NOMO-1 (cell line): ENCODE measurements at regions not wholly inside any gene's neighbourhood (a gene's known extent, or its start where the extent isn't known, plus 50 kb on each side); places are given as distances from the start of the nearest gene placed in this dataset.

Experiments
- DNase-seq, 2 experiments: peaks; one replicate each; lab custom pipeline; 2025; ENCODE audit not compliant: unreplicated experiment in 2 of 2; lab: John Stamatoyannopoulos, UW

GRCh38 chr11:19565639-19566038 lies 147.0 kb upstream of the NAV2 start:
- no peak for DNase-seq

- no peak for DNase-seq
Observed at GRCh38 chr11:19562156-19562555, 150.5 kb upstream of the NAV2 start.

- DNase-seq, result no peak
Observed at GRCh38 chr11:19561011-19561410, 151.6 kb upstream of the NAV2 start.

- no peak for DNase-seq
Observed at GRCh38 chr11:19560156-19560555, 152.5 kb upstream of the NAV2 start.

- no peak for DNase-seq
Observed at GRCh38 chr11:19559746-19560145, 152.9 kb upstream of the NAV2 start.

- peak; percentile 3 to 6 for DNase-seq
Observed at GRCh38 chr11:19558189-19558986, 154.2 kb upstream of the NAV2 start.

GRCh38 chr11:19557720-19558140 lies 154.9 kb upstream of the NAV2 start:
- DNase-seq, result peak; percentile 2 to 31

GRCh38 chr11:19557185-19557584 lies 155.5 kb upstream of the NAV2 start:
- DNase-seq, result no peak

GRCh38 chr11:19555266-19555665 lies 157.4 kb upstream of the NAV2 start:
- no peak for DNase-seq

- DNase-seq, result peak; percentile 58 to 71
Observed at GRCh38 chr11:19553683-19554333, 158.8 kb upstream of the NAV2 start.

- DNase-seq, result no peak
Observed at GRCh38 chr11:19552656-19553260, 159.9 kb upstream of the NAV2 start.

GRCh38 chr11:19552161-19552560 lies 160.5 kb upstream of the NAV2 start:
- DNase-seq, result no peak

- no peak for DNase-seq
Observed at GRCh38 chr11:19551457-19551856, 161.2 kb upstream of the NAV2 start.

- no peak for DNase-seq
Observed at GRCh38 chr11:19547044-19547443, 165.6 kb upstream of the NAV2 start.

- no peak for DNase-seq
Observed at GRCh38 chr11:19546325-19546724, 166.3 kb upstream of the NAV2 start.

- no peak for DNase-seq
Observed at GRCh38 chr11:19541521-19542049, 171.1 kb upstream of the NAV2 start.

GRCh38 chr11:19539861-19540260 lies 172.8 kb upstream of the NAV2 start:
- DNase-seq, result no peak

- no peak for DNase-seq
Observed at GRCh38 chr11:19537803-19538453, 174.7 kb upstream of the NAV2 start.

- no peak for DNase-seq
Observed at GRCh38 chr11:19536131-19536530, 176.5 kb upstream of the NAV2 start.

- no peak for DNase-seq
Observed at GRCh38 chr11:19530505-19530904, 182.1 kb upstream of the NAV2 start.

- no peak for DNase-seq
Observed at GRCh38 chr11:19526119-19526518, 186.5 kb upstream of the NAV2 start.
